Upper lobe of right lung (tissue), 1 donor: ENCODE measurements at regions not wholly inside any gene's neighbourhood (a gene's known extent, or its start where the extent isn't known, plus 50 kb on each side); places are given as distances from the start of the nearest gene placed in this dataset.
A peak's percentile ranks its signal among the peaks of the same experiment; 100 is the strongest.

Source experiments
- ATAC-seq: fragments of 200-7000 bp; cut with Tn5 transposase; one replicate; pipeline ENCODE4 v1.9.1; 2020; ENCODE audit warnings: mild to moderate bottlenecking, moderate library complexity
- DNase-seq: peaks from one replicate; pipeline ENCODE4 v3.0.0-alpha.2; 2020
- H3K27ac ChIP-seq: fragments of 200-600 bp; one replicate; pipeline ENCODE4 v1.8.0; 2022
- H3K27me3 ChIP-seq: fragments of 200-600 bp; one replicate; pipeline ENCODE4 v1.8.0; 2022; ENCODE audit warnings: mild to moderate bottlenecking
- H3K36me3 ChIP-seq: fragments of 200-600 bp; one replicate; pipeline ENCODE4 v1.8.0; 2022
- H3K4me1 ChIP-seq: fragments of 200-600 bp; one replicate; pipeline ENCODE4 v1.8.0; 2022
- H3K4me3 ChIP-seq: fragments of 200-600 bp; one replicate; pipeline ENCODE4 v1.8.0; 2022; ENCODE audit warnings: mild to moderate bottlenecking
- H3K9me3 ChIP-seq: fragments of 200-600 bp; one replicate; pipeline ENCODE4 v1.8.0; 2022
- intact Hi-C: fragments of 100-400 bp; cut with DNase I; formaldehyde crosslinking; loops from one replicate; pipeline ENCODE4 v1.11.0; 2022
- TF ChIP-seq, protein P1 (sequence below): fragments of 200-600 bp; IDR thresholded peaks from one replicate; pipeline ENCODE4 v1.8.0; 2022; ENCODE audit warnings: antibody characterized with exemption
- donor health status: DM: no; HTN: yes; CAD: no; lungs with severe emphysema.

DNA sequence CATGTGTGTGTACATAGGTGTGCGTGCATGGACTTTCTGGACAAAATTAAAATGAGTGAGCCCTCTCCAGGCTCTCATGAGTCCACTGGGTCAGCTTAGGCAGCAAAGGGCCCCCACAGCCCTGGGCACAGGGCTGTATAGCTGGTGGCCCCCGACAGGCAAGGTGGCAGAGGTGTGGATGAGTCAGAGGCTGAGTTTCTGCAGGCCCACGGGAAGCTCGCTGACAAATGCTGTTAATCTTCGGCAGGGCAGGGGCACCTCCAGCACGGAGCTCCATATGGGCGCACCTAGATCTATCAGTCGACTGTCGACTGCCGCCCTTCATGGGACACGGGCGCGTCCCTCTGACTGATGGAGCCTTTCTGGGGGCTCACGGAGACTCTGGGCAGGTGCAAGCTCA is 181.1 kb downstream of the URI1 start:
- DNase-seq = peak; percentile 29
- intact Hi-C loops = no loop called here
- Histone ChIP-seq H3K4me3 (no peak overlapping the region), H3K4me1 (no peaks in the 10 kb centered on the region), H3K27ac (no peak overlapping the region), H3K36me3 (no peaks in the 10 kb centered on the region), H3K27me3 (peaks cover 8% of the 10 kb centered on the region), H3K9me3 (no peaks in the 10 kb centered on the region)
- no peak for ATAC-seq
- TF ChIP-seq, protein P1, sequence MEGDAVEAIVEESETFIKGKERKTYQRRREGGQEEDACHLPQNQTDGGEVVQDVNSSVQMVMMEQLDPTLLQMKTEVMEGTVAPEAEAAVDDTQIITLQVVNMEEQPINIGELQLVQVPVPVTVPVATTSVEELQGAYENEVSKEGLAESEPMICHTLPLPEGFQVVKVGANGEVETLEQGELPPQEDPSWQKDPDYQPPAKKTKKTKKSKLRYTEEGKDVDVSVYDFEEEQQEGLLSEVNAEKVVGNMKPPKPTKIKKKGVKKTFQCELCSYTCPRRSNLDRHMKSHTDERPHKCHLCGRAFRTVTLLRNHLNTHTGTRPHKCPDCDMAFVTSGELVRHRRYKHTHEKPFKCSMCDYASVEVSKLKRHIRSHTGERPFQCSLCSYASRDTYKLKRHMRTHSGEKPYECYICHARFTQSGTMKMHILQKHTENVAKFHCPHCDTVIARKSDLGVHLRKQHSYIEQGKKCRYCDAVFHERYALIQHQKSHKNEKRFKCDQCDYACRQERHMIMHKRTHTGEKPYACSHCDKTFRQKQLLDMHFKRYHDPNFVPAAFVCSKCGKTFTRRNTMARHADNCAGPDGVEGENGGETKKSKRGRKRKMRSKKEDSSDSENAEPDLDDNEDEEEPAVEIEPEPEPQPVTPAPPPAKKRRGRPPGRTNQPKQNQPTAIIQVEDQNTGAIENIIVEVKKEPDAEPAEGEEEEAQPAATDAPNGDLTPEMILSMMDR = no peak

DNA sequence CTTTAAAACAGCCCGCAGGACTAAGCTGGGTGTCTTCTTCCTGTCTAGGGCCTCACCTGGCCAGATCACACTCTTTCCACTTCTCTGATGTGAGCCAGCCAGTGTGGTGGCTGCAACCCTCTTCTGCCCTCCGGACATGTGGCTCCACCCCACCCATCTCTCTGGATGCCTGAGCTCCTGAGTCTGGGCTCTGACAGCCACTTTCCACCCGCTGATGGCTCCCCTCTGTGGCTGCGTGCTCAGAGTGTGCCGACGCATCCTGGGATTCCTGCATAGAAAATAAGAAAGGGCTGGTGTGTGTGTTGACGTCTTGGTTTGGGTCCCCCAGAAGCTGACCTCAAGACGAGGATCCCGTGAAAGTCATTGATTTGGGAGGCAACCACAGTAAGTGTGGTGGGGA is 181.6 kb downstream of the URI1 start:
- Histone ChIP-seq H3K27me3 (peaks cover 8% of the 10 kb centered on the region), H3K4me1 (no peaks in the 10 kb centered on the region), H3K36me3 (no peaks in the 10 kb centered on the region), H3K27ac (no peak overlapping the region), H3K9me3 (no peaks in the 10 kb centered on the region), H3K4me3 (no peak overlapping the region)
- ATAC-seq (no peak), DNase-seq (peak; percentile 23)
- intact Hi-C loops = no loop called here
- TF ChIP-seq, protein P1 = no peak

DNA sequence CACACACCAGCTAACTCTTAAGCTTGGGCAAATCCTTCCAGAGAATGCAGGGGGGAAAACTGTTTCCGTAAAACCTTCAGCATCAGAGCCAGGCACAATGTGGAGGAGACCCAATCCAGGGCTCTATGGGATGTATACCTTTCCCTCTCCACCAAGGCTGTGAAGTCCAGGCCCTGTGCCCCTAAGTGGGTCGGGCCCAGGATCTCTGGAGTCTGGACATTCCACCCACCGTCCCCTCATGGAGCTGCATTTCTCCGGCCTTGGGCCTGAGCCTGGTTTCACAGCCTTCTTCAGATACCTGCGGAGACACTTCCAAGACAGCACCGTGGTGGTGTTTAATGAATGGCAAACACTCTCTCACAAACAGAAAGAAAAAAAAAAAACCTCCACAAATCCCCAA is 186.2 kb downstream of the URI1 start:
- no peaks in the 10 kb centered on the region for H3K4me1 ChIP-seq
- ATAC-seq = no peak
- no peak for DNase-seq
- TF ChIP-seq, protein P1 = no peak
- no peak overlapping the region for H3K4me3 ChIP-seq
- H3K27me3 ChIP-seq = peaks cover 2% of the 10 kb centered on the region
- no peak overlapping the region for H3K27ac ChIP-seq
- no peaks in the 10 kb centered on the region for H3K36me3 ChIP-seq
- no peaks in the 10 kb centered on the region for H3K9me3 ChIP-seq
- intact Hi-C loops = no loop called here

DNA sequence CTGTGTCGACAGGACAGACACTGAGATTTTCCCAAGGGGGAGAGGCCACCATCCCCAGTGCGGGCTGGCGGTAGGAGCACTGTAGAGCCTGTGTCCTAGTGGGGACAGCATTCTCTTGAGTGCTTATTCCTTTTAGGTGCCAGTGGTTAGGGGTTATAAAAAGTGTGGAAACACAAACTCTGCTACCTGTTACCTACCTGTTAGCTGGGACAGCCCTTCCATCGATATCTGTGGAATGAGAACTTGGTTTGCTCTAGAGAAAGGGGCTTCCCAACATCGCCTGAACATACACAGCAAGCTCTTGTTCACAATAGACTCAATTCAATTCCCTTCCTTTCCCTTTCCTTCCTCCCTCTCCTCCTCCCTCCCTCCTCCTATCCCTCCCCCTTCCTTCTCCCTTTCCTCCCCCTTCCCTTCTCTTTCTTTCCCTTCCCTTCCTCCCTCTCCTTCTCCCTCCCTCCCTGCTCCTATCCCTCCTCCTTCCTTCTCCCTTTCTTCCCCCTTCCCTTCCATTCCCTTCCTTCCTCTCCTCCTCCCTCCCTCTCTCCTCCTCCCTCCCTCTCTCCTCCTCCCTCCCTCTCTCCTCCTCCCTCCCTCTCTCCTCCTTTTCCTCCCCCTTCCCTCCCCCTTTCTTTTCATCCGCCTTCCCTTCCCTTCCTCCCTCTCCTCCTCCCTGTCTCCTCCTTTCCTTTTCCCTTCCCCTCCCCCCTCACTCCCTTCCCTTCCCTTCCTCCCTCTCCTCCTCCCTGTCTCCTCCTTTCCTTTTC is 188.5 kb downstream of the URI1 start:
- Histone ChIP-seq H3K27ac (no peak overlapping the region), H3K27me3 (no peaks in the 10 kb centered on the region), H3K36me3 (no peaks in the 10 kb centered on the region), H3K4me3 (no peak overlapping the region), H3K4me1 (no peaks in the 10 kb centered on the region), H3K9me3 (no peaks in the 10 kb centered on the region)
- DNase-seq = no peak
- TF ChIP-seq, protein P1 = no peak
- intact Hi-C loops = no loop called here
- no peak for ATAC-seq

DNA sequence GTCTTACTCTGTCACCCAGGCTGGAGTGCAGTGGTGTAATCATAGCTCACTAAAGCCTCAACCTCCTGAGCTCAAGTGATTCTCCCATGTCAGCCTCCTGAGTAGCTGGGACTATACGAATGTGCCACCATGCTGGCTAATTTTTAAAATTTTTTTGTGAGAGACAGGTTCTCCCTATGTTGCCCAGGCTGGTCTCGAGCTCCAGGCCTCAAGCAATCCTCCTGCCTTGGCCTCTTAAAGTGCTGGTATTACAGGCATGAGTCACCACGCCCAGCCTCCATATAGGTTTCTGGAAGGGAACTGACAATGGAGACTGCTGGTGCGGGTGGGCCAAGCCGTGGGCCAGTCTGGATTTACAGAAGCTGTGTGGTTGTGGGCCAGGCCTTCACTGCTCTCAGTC is 189.2 kb downstream of the URI1 start:
- H3K4me1 ChIP-seq = no peaks in the 10 kb centered on the region
- H3K36me3 ChIP-seq = no peaks in the 10 kb centered on the region
- intact Hi-C loops = no loop called here
- DNase-seq = peak; percentile 54
- no peak for ATAC-seq
- H3K9me3 ChIP-seq = no peaks in the 10 kb centered on the region
- TF ChIP-seq, protein P1 = no peak
- H3K27ac ChIP-seq = no peak overlapping the region
- no peaks in the 10 kb centered on the region for H3K27me3 ChIP-seq
- no peak overlapping the region for H3K4me3 ChIP-seq
